GM12872 (cell line): ENCODE measurements at regions not wholly inside any gene's neighbourhood (a gene's known extent, or its start where the extent isn't known, plus 50 kb on each side); places are given as distances from the start of the nearest gene placed in this dataset.

Source experiments
- TF ChIP-seq, protein P1 (sequence below): IDR thresholded peaks from 3 replicates; pipeline ENCODE4 v1.5.1; 2011; ENCODE audit warnings: low read depth, mild to moderate bottlenecking, low read length, moderate library complexity; ENCODE audit not compliant: insufficient read depth

DNA sequence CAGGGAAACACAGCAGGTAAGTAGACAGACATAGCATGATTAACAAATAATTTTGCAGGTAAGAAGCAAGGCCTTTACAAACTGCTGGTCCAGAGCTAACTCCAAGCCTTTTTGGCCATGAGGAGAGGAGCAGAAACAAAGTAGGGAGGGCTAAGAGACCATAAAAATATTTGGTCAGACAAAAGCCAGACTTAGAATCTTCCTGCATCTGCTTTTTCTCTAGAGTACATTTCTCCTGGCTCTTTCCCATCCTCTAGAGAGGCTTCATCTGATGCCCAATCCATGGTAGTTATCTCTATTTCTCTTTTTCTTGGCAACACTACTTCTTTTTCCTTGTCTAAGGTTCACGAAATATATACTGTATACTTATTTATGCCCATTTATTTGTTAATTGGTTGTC, 577.1 kb downstream of the PIK3C3 start:
- TF ChIP-seq, protein P1, sequence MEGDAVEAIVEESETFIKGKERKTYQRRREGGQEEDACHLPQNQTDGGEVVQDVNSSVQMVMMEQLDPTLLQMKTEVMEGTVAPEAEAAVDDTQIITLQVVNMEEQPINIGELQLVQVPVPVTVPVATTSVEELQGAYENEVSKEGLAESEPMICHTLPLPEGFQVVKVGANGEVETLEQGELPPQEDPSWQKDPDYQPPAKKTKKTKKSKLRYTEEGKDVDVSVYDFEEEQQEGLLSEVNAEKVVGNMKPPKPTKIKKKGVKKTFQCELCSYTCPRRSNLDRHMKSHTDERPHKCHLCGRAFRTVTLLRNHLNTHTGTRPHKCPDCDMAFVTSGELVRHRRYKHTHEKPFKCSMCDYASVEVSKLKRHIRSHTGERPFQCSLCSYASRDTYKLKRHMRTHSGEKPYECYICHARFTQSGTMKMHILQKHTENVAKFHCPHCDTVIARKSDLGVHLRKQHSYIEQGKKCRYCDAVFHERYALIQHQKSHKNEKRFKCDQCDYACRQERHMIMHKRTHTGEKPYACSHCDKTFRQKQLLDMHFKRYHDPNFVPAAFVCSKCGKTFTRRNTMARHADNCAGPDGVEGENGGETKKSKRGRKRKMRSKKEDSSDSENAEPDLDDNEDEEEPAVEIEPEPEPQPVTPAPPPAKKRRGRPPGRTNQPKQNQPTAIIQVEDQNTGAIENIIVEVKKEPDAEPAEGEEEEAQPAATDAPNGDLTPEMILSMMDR, result no peak

DNA sequence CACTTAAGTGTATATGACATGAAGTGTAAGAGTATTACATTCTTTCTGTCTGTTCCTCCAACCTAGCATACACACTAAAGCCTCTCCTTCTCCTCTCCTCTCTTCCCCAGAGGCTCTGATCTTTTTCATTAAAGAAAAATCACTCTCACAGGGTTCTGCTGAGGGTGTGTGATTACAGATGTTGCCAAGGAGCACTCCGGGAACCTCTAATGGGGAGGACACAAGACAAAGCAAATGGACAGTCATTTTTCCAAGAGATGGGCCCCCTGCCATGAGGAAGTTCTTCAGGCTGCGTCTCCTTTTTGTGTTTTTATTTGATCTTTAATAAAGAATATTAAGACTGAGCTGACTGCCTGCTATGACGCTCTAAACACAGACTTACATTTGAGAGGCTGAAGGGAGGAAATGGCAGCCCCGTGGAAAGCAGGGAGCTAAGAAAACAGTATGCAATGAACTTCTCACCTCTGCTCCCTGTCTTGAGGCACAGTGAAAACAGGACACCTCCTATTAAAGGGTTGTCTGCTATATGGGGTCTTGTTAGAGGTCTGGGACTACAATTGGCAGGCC, 578.1 kb downstream of the PIK3C3 start:
- TF ChIP-seq, protein P1, result no peak

DNA sequence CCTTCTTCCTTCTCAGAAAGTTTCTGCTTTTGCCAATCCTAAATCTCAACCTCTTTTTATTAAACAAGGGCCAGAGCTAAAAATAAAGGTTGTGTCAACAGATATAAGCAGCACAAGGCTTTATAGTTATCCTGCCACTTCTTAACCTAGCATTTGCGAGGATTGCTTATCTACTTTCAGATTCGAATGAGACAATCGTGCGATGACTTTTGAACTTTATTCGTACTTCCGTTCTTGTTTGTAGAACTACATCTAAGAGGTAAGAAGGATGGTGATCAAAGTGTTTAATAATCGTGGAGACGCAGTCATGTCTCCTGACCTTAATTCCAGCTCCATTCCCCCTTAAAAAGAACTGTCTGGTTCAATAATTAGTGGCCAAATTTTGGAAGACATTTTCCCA, 578.6 kb downstream of the PIK3C3 start:
- TF ChIP-seq, protein P1, result no peak

DNA sequence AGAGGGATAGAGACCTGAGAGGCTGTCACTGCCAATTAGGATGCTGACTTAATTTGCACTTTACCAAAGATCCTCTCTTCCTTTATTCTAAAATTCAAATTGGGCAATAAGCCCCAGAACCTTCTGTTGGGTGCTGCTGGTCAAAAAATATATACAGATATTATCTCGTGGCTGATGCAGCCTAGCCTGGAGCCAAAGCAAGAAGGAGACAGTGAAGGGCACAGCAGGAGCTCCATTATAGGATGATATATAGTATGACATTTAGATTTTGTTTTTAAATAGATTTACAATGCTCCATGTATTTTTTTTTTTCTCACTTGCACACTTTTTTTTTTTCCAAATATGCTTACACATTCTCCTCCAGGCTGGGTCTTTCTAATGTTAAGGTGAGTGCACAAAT, 579.3 kb downstream of the PIK3C3 start:
- TF ChIP-seq, protein P1, result no peak

DNA sequence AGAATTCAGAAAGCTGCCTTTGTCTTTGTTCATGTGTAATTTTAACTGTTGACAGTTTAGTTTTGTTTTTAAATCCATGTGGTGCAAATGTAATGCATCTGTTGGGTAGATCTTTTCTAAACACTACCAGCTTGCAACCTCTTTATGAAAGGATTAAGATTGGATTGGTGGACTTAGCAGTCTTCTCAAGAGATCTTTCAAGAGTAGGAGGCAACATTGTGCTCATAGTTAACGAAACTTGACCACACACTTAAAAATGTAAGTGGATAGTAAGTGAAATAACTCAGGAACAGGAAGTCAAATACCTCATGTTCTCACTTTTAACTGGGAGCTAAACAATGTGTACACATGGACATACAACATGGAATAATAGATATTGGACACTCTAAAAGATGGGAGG, 579.0 kb downstream of the RIT2 start:
- TF ChIP-seq, protein P1, result no peak

DNA sequence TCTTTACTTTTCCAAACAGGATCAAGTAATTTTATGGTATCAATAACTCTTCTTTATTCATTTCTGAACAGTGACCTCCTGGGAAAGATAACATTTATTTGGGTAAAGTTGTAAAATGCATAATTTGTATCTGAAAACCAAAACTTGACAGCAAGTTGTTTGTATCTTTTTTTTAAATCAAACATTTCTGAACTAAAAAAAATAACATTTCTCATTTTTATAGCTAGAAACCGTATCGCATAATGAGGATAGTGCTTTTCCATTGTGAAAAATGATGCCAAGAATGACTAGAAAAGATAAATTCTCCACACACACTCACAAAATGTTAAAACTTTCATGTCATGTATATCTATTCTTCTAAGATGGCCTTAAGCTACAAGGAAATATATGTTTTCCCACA, 578.2 kb downstream of the RIT2 start:
- TF ChIP-seq, protein P1, result no peak

DNA sequence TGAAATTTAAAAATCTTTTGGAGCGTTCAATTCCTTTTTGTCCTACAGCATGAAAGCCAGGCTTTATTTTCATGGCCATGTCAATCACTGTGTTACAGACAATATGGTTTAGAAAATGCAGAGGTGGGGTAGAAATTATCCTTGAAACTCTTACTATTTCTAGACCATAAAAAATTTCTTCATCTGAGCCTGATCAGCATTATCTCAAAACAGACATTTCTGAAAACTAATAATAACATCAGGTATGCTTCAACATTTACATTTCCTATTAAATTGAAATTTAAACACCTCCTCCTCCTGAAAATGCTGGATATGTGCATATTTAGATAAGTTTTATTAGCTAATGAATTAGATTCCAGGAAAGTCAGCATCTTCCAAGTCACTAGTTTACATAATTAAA, 570.6 kb downstream of the RIT2 start:
- TF ChIP-seq, protein P1, result no peak
